LNCAP (cell line): ENCODE measurements at regions not wholly inside any gene's neighbourhood (a gene's known extent, or its start where the extent isn't known, plus 50 kb on each side); places are given as distances from the start of the nearest gene placed in this dataset.

Experiments
- TF ChIP-seq, protein P1 (sequence below): fragments of 450-650 bp; IDR thresholded peaks from 2 replicates; pipeline ENCODE4 v1.5.1; 2017; ENCODE audit warnings: mild to moderate bottlenecking

DNA sequence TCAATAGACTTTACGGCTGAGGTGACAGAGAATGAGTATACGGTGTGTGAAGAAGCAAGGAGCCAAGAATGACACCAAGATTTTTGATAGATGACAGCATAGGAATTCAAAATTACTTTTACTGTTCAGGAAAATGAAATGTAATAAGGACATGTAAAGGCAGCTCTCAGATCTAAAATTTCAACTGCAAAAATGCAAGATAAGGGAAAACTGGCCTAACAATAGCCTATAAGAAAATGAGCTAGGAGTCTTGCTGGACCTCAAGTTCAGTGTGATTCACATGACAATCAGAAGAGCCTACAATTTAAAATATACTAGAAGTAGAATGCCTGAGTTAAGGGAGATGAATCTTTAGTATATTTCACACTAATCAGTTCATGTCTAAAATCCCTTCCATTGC, 102.0 kb downstream of the RPS29 start:
- TF ChIP-seq, protein P1, sequence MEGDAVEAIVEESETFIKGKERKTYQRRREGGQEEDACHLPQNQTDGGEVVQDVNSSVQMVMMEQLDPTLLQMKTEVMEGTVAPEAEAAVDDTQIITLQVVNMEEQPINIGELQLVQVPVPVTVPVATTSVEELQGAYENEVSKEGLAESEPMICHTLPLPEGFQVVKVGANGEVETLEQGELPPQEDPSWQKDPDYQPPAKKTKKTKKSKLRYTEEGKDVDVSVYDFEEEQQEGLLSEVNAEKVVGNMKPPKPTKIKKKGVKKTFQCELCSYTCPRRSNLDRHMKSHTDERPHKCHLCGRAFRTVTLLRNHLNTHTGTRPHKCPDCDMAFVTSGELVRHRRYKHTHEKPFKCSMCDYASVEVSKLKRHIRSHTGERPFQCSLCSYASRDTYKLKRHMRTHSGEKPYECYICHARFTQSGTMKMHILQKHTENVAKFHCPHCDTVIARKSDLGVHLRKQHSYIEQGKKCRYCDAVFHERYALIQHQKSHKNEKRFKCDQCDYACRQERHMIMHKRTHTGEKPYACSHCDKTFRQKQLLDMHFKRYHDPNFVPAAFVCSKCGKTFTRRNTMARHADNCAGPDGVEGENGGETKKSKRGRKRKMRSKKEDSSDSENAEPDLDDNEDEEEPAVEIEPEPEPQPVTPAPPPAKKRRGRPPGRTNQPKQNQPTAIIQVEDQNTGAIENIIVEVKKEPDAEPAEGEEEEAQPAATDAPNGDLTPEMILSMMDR: no peak

DNA sequence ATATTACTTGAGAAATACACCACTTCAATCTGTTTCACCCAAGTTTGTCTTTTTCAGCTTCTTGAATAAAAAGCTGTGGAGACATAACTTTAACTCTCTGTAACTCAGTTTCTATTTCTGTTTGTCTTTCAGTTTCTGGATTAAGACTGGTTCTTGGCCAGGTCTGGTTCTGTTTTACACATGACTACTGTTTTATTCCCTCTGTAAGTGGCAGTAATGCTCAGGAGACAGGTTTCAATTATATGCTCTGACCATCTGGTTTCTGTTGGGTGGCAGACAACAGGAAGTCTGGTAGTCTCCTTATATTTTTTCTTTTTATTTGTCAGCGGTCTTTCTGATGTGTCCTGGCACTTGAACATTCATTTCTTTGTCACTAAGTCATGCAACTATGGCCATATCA, 102.9 kb downstream of the RPS29 start:
- TF ChIP-seq, protein P1: no peak

DNA sequence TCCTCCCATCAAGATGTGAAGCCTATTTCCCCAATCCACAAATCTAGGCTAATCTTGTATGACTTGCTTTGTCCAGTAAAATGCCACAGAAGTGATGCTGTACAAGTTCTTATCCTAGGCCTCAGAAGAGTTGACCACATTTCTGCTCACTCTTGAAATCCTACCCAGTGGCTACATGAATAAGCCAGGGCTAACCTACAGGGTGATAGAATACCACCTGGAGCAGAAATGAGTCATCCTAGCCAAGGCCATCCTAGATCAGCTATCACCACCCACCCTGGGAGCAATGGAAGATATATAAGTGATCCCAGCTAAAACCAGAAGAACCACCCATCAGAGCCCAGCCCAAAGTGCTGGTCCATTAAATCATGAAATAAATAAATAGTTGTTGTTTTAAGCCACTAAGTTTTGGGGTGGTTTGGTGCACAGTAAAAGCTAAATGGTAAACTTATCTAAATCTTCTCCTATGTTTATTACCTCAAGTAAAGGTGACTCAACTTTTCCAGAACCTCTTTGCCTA, 105.1 kb downstream of the RPS29 start:
- TF ChIP-seq, protein P1: no peak

DNA sequence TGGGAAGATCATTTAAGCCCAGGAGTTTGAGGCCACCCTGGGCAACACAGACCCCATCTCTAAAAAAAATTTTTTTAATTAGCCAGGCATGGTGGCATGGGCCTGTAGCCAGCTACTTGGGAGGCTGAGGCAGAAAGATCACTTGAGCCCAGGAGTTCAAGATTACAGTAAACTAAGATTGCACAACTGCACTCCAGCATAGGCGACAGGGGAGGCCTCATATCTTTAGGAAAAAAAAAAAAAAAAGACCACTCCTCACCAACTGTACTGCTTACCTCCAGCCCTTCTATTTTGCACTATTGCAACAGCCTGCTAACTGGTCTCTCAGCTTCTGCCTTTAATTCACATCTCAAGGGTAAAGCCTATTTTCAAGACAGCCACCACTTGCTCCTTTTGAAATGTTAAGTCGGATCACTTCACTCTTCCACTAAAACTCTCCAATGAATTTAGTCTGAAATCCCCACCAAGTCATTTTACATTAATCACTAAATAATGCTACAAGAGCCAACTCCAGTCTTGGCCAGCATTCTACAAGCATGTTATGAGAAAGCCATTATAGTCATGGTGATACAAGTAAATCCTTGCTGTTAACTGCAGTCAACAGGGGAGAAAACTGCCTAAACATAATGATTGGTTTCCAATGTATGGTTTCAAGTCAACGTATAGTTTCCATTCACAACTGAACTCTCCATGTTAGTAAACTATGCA, 106.0 kb downstream of the RPS29 start:
- TF ChIP-seq, protein P1: no peak

DNA sequence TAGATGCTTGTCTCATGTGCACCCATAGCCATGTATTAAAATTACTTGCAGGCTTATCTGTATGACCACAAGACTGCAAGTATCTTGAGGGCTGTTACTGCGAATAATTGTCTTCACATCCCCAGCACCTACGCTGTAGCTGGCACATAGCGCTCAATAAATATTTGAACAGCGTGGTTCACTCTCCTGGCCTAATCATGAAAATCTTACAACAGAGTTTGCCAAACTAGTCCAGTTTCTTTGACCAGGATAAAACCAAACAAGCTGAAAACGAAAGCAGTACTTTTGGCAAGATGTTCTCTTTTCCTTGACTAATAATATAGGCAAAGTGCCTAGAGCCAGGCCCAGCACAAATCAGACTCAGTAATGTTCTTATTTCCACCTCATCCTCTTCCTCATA, 106.7 kb downstream of the RPS29 start:
- TF ChIP-seq, protein P1: no peak

DNA sequence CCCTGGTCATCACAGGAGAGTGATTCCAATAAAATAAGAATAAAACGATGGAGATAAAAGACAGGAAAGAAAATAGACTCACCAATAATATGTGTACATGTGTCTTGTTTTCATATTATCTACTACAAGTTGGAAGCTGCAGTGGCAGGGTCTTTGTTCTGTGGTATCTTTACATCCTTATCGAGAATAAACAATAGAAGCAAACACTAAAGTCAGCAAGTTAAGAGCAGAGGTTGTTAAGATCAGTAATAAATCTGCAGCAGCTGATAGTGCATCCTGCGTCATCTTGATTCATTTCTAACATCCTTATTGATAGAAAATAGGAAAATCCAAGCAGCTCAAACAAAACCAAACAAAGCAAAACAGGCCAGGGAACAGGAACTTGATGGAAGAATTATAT, 107.4 kb downstream of the RPS29 start:
- TF ChIP-seq, protein P1: no peak

DNA sequence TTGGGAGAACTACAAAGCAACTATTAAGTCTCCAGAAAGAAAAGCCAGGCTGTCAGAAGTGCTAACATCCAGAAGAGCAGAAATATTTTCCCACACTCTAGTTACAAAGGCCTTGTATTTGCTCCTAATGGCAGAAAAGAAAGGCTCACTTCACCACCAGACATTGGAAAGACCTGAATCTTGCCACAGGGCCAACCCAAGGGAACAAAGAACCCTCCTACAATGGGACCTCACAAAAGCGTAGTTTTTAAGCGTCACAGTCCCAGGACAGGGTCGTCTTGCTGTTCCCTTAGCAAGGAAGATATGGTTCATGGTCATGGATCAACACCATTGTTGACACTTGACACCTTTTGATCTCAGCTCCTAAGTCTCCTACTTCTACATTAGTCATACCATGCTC, 119.1 kb downstream of the RPS29 start:
- TF ChIP-seq, protein P1: no peak

DNA sequence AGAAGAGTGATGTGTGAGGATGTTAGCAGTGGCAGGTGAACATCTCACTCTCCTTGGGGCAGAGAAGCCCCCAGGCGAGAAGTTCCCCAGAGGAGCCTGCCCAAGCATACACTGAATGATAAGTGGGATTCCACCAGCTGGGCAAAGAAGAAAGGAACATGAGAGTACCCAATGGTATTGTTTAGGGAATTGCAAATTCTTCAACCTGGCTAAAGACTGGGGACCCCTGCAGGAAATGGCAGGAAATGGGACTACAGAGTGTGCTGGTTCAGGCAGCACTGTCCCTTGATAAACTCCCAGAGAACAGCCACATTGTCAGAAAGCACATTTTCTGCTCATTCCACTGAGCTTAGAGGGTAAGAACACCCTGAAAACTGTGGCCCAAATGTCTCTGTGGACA, 121.3 kb downstream of the RPS29 start:
- TF ChIP-seq, protein P1: peak; percentile 17; the same call in 1 of the 2 replicates
